GM12891 (cell line): ENCODE measurements at regions not wholly inside any gene's neighbourhood (a gene's known extent, or its start where the extent isn't known, plus 50 kb on each side); places are given as distances from the start of the nearest gene placed in this dataset.
"Not testable (repeated sequence)": the region's sequence is repeated elsewhere in the genome, so short reads cannot be mapped to it uniquely, and the experiment has no call there.

ENCODE experiments used
- DNase-seq: peaks from one replicate; pipeline ENCODE4 v3.0.0; 2011; ENCODE audit warnings: low spot score; ENCODE audit not compliant: insufficient read length
- FAIRE-seq: peaks from 2 replicates; lab custom pipeline; 2011; peaks lifted over from hg19 to GRCh38; lab: Jason Lieb, UNC
- PAX5 ChIP-seq: IDR thresholded peaks from 2 replicates; pipeline ENCODE4 v1.6.1; 2011; ENCODE audit warnings: low read length, moderate library complexity, mild to moderate bottlenecking; ENCODE audit not compliant: insufficient read depth, severe bottlenecking
- POLR2A ChIP-seq: IDR thresholded peaks from 2 replicates; pipeline ENCODE4 v1.6.1; 2011; ENCODE audit warnings: low read depth, low read length, control low read depth
- POLR2AphosphoS5 ChIP-seq: IDR thresholded peaks from 2 replicates; pipeline ENCODE4 v1.6.1; 2011; ENCODE audit warnings: low read depth, low read length, control low read depth
- POU2F2 ChIP-seq: IDR thresholded peaks from 2 replicates; pipeline ENCODE4 v1.6.1; 2011; ENCODE audit warnings: low read depth, mild to moderate bottlenecking, control low read depth, low read length, moderate library complexity
- SPI1 ChIP-seq: IDR thresholded peaks from 2 replicates; pipeline ENCODE4 v1.6.1; 2011; ENCODE audit warnings: low read depth, low read length, control low read depth
- TAF1 ChIP-seq: IDR thresholded peaks from 2 replicates; pipeline ENCODE4 v1.6.1; 2011; ENCODE audit warnings: low read depth, low read length, control low read depth

DNA sequence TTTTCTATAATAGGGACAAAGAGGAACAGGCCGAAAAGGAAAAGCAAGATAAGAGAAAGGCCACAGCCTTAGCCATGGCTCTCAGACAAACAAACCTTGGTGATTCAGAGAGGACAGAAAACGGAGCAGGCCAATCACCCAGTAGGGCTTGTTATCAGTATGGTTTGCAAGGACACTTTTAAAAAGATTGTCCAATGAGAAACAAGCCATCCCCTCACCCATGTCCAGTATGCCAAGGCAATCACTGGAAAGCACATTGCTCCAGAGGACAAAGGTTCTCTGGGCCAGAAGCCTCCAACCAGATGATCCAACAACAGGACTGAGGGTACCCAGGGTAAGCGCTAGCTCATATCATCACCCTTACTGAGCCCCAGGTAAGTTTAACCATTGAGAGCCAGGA, 243.8 kb upstream of the BTG1 start:
- FAIRE-seq: no peak
- no peak for DNase-seq
- TF ChIP-seq TAF1 (no peak), PAX5 (no peak), POLR2AphosphoS5 (no peak), SPI1 (no peak), POLR2A (no peak), POU2F2 (no peak)

GRCh38 chr12:92385296-92385695, 239.7 kb upstream of the BTG1 start:
- DNase-seq: no peak
- FAIRE-seq: no peak
- no peak for TF ChIP-seq TAF1
- no peak for TF ChIP-seq SPI1
- TF ChIP-seq PAX5: no peak
- no peak for TF ChIP-seq POLR2AphosphoS5
- TF ChIP-seq POLR2A: no peak
- no peak for TF ChIP-seq POU2F2

DNA sequence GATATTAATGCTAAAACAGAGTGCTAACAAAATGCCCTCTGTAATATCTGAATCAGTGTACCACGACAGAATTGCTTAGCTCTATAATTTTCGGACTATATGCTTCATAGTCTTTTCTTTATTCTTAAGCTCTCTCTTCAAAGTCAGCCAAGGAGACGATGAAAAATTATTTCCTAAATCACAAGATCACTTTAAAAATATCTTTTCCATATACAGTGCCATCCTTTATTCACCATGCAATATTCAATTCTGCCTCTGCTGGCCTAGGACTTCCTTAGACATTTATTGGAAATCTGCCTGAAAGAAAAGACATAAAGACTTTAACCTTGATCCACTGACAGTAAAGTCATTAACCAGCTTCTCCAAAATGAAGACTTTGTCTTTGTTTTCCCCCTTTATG, 238.9 kb upstream of the BTG1 start:
- no peak for FAIRE-seq

GRCh38 chr12:92382383-92382878, 236.8 kb upstream of the BTG1 start:
- DNase-seq (no peak), FAIRE-seq (no peak)
- TF ChIP-seq TAF1 (no peak), POLR2AphosphoS5 (no peak), PAX5 (no peak), SPI1 (no peak), POU2F2 (no peak), POLR2A (no peak)

More for the DNA sequence above, 238.9 kb upstream of the BTG1 start:
- DNase-seq: no peak
- TF ChIP-seq POLR2A (no peak), SPI1 (no peak), TAF1 (no peak), POLR2AphosphoS5 (no peak), PAX5 (no peak), POU2F2 (no peak)

DNA sequence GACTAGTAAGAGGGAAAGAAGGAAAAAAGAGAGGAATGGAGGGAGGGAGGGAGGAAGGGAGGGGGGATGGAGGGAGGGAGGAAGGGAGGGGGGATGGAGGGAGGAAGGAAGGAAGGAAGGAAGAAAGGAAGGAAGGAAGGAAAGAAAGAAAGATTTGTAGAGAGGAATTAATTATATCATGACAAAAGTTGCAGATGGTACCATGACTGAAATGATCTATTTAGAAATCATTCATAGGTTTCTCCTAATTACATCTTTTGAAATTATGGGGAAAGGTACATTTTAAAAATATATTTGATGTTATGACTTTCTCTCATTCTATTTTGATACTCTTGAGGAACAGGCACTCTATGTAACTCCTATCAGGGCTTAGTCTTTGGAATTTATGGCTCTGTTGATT, 236.2 kb upstream of the BTG1 start:
- TF ChIP-seq SPI1 (no peak), POLR2AphosphoS5 (no peak), POLR2A (no peak), TAF1 (no peak), PAX5 (no peak), POU2F2 (no peak)
- DNase-seq (no peak), FAIRE-seq (no peak)

DNA sequence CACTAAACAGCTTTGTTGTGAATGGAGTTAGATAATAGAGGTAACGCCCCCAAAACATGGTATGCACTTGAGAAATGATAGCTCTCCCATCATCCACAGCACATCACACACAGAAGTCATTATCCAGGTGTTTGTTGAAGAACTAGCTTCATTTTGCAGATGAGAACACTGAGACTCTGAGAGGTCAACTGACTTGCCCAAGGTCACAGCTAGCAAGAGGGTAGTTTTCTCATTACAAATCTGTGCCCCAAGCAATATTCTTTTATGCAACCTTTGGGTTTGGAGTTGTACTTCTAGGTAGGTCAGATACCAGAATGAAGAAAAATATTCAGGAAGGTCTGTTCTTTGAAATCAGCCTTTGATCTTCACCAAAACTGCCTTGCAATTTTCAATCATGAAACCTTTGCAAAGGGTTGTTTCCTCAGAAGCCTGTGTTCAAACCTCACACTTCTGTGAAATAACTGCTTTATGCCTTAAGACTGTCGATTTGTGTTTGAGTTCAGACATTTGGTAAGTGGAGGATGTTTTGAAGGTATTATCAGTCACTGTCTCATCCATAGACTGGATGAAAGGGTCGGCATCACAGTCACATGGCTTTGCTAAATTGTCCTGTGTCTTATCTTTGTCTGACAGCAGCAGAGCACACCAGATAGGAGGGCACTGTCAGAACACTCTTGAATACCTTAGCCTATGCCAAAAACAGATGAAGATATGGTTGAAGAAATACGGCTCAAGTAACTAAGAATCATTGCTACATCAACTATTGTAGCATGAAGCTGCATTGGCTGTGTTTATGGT, 233.2 kb upstream of the BTG1 start:
- TF ChIP-seq POU2F2 (no peak), SPI1 (no peak), POLR2A (no peak), TAF1 (no peak), POLR2AphosphoS5 (no peak)
- no peak for FAIRE-seq
- DNase-seq: no peak

DNA sequence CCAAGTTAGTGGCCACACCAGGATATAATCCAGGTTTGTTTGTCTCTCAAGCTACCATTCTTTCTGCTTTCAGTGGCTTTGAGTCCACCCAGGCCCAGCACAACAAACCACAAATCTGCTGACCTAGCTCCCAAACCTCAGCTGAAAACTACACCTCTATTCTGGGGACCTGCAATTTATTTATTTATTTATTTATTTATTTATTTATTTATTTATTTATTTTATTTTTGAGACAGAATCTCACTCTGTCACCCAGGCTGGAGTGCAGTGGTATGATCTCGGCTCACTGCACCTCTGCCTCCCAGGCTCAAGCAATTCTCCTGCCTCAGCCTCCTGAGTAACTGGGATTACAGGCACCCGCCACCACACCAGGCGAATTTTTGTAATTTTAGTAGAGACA, 229.9 kb upstream of the BTG1 start:
- DNase-seq, FAIRE-seq: not testable (repeated sequence)

GRCh38 chr12:92370828-92371227, 225.2 kb upstream of the BTG1 start:
- FAIRE-seq (peak; percentile 63), DNase-seq (no peak)
- TF ChIP-seq POLR2AphosphoS5 (no peak), PAX5 (no peak), SPI1 (peak; percentile 96), TAF1 (no peak), POU2F2 (no peak), POLR2A (no peak)

DNA sequence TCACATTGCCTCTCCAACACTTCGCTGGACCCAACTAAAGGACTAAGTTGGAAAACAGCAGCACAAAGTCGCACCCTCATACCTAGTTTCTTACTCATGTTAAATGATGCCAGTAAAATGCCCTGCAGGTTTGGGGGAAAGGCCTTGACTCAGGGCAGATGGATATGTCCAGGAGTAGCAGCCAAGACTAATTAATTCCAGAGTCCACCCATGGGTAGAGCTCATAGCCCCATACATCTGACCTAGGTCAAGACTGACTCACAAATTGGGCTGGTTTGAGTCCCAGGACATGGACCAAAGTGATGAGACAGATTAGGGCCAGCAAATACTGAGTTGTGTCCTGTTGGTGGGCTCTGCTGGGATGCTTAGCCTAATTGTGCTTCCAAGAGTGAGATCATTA, 224.0 kb upstream of the BTG1 start:
- TF ChIP-seq TAF1 (no peak), PAX5 (no peak), POLR2A (no peak), SPI1 (no peak), POLR2AphosphoS5 (no peak), POU2F2 (no peak)
- DNase-seq (no peak), FAIRE-seq (no peak)

- no peak for TF ChIP-seq POU2F2
- peak; percentile 54 for FAIRE-seq
- DNase-seq: no peak
Observed at GRCh38 chr12:92369056-92369455, 223.4 kb upstream of the BTG1 start.

DNA sequence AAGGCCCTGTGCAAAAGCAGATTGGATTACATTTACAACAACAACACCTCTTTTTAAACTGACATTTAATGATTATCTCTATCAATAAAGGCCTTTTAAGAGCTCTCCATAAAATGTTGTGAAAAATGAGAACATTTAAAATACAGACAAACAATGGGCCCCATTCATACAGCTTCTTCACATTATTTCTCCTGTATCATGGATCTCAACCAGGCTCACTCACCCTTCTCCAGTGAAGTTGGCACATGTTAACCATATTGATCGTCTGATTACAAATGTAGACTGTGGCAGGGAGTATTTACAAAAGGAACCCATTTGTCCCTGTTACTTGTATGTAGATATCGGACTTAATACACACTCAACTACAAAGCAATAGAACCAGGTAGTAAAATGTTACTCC, 220.2 kb upstream of the BTG1 start:
- DNase-seq (no peak), FAIRE-seq (peak; percentile 38)
- TF ChIP-seq POLR2A: no peak
- no peak for TF ChIP-seq TAF1
- TF ChIP-seq SPI1: no peak
- no peak for TF ChIP-seq PAX5
